WTC11 (cell line): ENCODE measurements at regions not wholly inside any gene's neighbourhood (a gene's known extent, or its start where the extent isn't known, plus 50 kb on each side); places are given as distances from the start of the nearest gene placed in this dataset.

Experiments
- ATAC-seq: fragments of 200-7000 bp; cut with Tn5 transposase; 2 replicates; pipeline ENCODE4 v1.10.0; 2021; ENCODE audit warnings: mild to moderate bottlenecking, moderate library complexity
- CTCF ChIA-PET: fragments of 300-600 bp; sonication (Branson Sonifier 250); formaldehyde crosslinking; loops from one replicate; lab custom pipeline; 2021; ENCODE audit warnings: antibody characterized with exemption; lab: Charles Lee
- POLR2A ChIA-PET: fragments of 350-600 bp; sonication (Branson Sonifier 250); formaldehyde crosslinking; loops from one replicate; lab custom pipeline; 2021; ENCODE audit warnings: antibody characterized with exemption; lab: Charles Lee
- DNase-seq: peaks from one replicate; pipeline ENCODE4 v3.0.0; 2021; ENCODE audit warnings: low spot score
- H3K27ac Mint-ChIP-seq: 2 replicates; pipeline ENCODE4 v1.8.0; 2021; ENCODE audit warnings: mixed read lengths
- H3K27me3 Mint-ChIP-seq: 2 replicates; pipeline ENCODE4 v1.8.0; 2021; ENCODE audit warnings: low read depth, mild to moderate bottlenecking, moderate library complexity, mixed read lengths
- H3K36me3 Mint-ChIP-seq: 2 replicates; pipeline ENCODE4 v1.8.0; 2021; ENCODE audit warnings: mixed read lengths
- H3K4me1 Mint-ChIP-seq: 2 replicates; pipeline ENCODE4 v1.8.0; 2022; ENCODE audit warnings: mixed read lengths
- H3K4me3 Mint-ChIP-seq: 2 replicates; pipeline ENCODE4 v1.8.0; 2021; ENCODE audit warnings: mild to moderate bottlenecking, moderate library complexity, mixed read lengths
- H3K9me3 Mint-ChIP-seq: 2 replicates; pipeline ENCODE4 v1.8.0; 2021; ENCODE audit warnings: mixed read lengths
- AFF4 ChIP-seq: sonication (generic); formaldehyde crosslinking; IDR thresholded peaks from 2 replicates; pipeline ENCODE4 v1.8.1; 2023; ENCODE audit warnings: mild to moderate bottlenecking, missing genetic modification reagents, borderline replicate concordance
- ARID4B ChIP-seq: sonication (generic); formaldehyde crosslinking; IDR thresholded peaks from 2 replicates; pipeline ENCODE4 v1.8.0; 2023; ENCODE audit warnings: missing genetic modification reagents, mild to moderate bottlenecking, borderline replicate concordance
- ATF6 ChIP-seq: sonication (generic); formaldehyde crosslinking; IDR thresholded peaks from 2 replicates; pipeline ENCODE4 v1.8.1; 2023; ENCODE audit warnings: mild to moderate bottlenecking, missing genetic modification reagents
- EMX1 ChIP-seq: fragments of 250-450 bp; sonication (Bioruptor Pico); IDR thresholded peaks from 2 replicates; pipeline ENCODE4 v1.8.0; 2021; ENCODE audit warnings: mild to moderate bottlenecking
- FOXP1 ChIP-seq: sonication (generic); formaldehyde crosslinking; IDR thresholded peaks from 2 replicates; pipeline ENCODE4 v1.8.0; 2022; ENCODE audit warnings: missing genetic modification reagents, mild to moderate bottlenecking, moderate library complexity, borderline replicate concordance
- GTF2I ChIP-seq: fragments of 250-450 bp; sonication (Bioruptor Pico); conservative IDR thresholded peaks from 2 replicates; pipeline ENCODE4 v1.4.0; 2021; ENCODE audit warnings: mild to moderate bottlenecking
- HMGA2 ChIP-seq: fragments of 250-450 bp; sonication (Bioruptor Pico); IDR thresholded peaks from 2 replicates; pipeline ENCODE4 v1.4.0; 2021; ENCODE audit warnings: mild to moderate bottlenecking, moderate library complexity
- JUN ChIP-seq: sonication (generic); formaldehyde crosslinking; IDR thresholded peaks from 2 replicates; pipeline ENCODE4 v1.8.0; 2023; ENCODE audit warnings: mild to moderate bottlenecking, missing genetic modification reagents
- KAT7 ChIP-seq: sonication (generic); formaldehyde crosslinking; IDR thresholded peaks from 2 replicates; pipeline ENCODE4 v1.8.1; 2023; ENCODE audit warnings: missing genetic modification reagents, mild to moderate bottlenecking, borderline replicate concordance
- NFYB ChIP-seq: sonication (generic); formaldehyde crosslinking; conservative IDR thresholded peaks from 2 replicates; pipeline ENCODE4 v1.8.0; 2022; ENCODE audit warnings: low read depth, missing genetic modification reagents
- NR3C1 ChIP-seq: sonication (generic); formaldehyde crosslinking; conservative IDR thresholded peaks from 2 replicates; pipeline ENCODE4 v1.8.1; 2023; ENCODE audit warnings: low read depth, mild to moderate bottlenecking, missing genetic modification reagents
- PRDM15 ChIP-seq: sonication (generic); formaldehyde crosslinking; IDR thresholded peaks from 2 replicates; pipeline ENCODE4 v1.8.0; 2022; ENCODE audit warnings: missing genetic modification reagents
- RELA ChIP-seq: sonication (generic); formaldehyde crosslinking; IDR thresholded peaks from 2 replicates; pipeline ENCODE4 v1.8.1; 2022; ENCODE audit warnings: missing genetic modification reagents, mild to moderate bottlenecking, borderline replicate concordance
- SMAD3 ChIP-seq: sonication (generic); formaldehyde crosslinking; IDR thresholded peaks from 2 replicates; pipeline ENCODE4 v1.8.0; 2022; ENCODE audit warnings: missing genetic modification reagents, mild to moderate bottlenecking, borderline replicate concordance
- STAT6 ChIP-seq: sonication (generic); formaldehyde crosslinking; conservative IDR thresholded peaks from 2 replicates; pipeline ENCODE4 v1.8.1; 2023; ENCODE audit warnings: mild to moderate bottlenecking, low read depth, missing genetic modification reagents, moderate library complexity
- ZBTB21 ChIP-seq: sonication (generic); formaldehyde crosslinking; IDR thresholded peaks from 2 replicates; pipeline ENCODE4 v1.8.1; 2023; ENCODE audit warnings: mild to moderate bottlenecking, missing genetic modification reagents, borderline replicate concordance
- ZNF232 ChIP-seq: sonication (generic); formaldehyde crosslinking; IDR thresholded peaks from 2 replicates; pipeline ENCODE4 v1.8.0; 2022; ENCODE audit warnings: mild to moderate bottlenecking, missing genetic modification reagents
- ZNF317 ChIP-seq: sonication (generic); formaldehyde crosslinking; IDR thresholded peaks from 2 replicates; pipeline ENCODE4 v1.8.1; 2023; ENCODE audit warnings: low read depth, mild to moderate bottlenecking, moderate library complexity, missing genetic modification reagents, borderline replicate concordance

- no peak for DNase-seq
- peaks cover 15% of the 10 kb centered on the region for H3K9me3 Mint-ChIP-seq
- H3K4me3 Mint-ChIP-seq: no peak overlapping the region
- H3K36me3 Mint-ChIP-seq: peaks cover 16% of the 10 kb centered on the region
- ChIA-PET POLR2A (no interaction called here), CTCF (no interaction called here)
- no peak overlapping the region for H3K27ac Mint-ChIP-seq
- peaks cover under 1% of the 10 kb centered on the region; the same call in 1 of the 2 replicates for H3K27me3 Mint-ChIP-seq
- H3K4me1 Mint-ChIP-seq: no peaks in the 10 kb centered on the region
- no peak for ATAC-seq
- no peak for TF ChIP-seq RELA (CRISPR knock-in tag)
- no peak for TF ChIP-seq ZBTB21
- TF ChIP-seq KAT7 (CRISPR knock-in tag): no peak
- no peak for TF ChIP-seq NR3C1 (CRISPR knock-in tag)
- no peak for TF ChIP-seq ATF6 (CRISPR knock-in tag)
- TF ChIP-seq FOXP1 (CRISPR knock-in tag): no peak
- no peak for TF ChIP-seq JUN (CRISPR knock-in tag)
- no peak for TF ChIP-seq SMAD3 (CRISPR knock-in tag)
- no peak for TF ChIP-seq GTF2I (CRISPR knock-in tag)
- no peak for TF ChIP-seq HMGA2 (CRISPR knock-in tag)
These were observed 1864.7 kb upstream of the ACO1 start for GRCh38 chr9:30519756-30520155.

GRCh38 chr9:30522061-30522460 lies 1862.4 kb upstream of the ACO1 start:
- ATAC-seq (no peak), DNase-seq (no peak)
- POLR2A ChIA-PET: interaction anchor here (0.8 kb wide), 1 partner anchor 49 kb away, joined by 5 read pairs; no protein-coding TSS in a partner anchor
- no peaks in the 10 kb centered on the region for H3K9me3 Mint-ChIP-seq
- H3K4me1 Mint-ChIP-seq: no peaks in the 10 kb centered on the region
- H3K4me3 Mint-ChIP-seq: no peak overlapping the region
- no peaks in the 10 kb centered on the region for H3K27me3 Mint-ChIP-seq
- no peak overlapping the region for H3K27ac Mint-ChIP-seq
- H3K36me3 Mint-ChIP-seq: no peaks in the 10 kb centered on the region
- CTCF ChIA-PET: no interaction called here
- TF ChIP-seq NFYB (CRISPR knock-in tag): no peak
- no peak for TF ChIP-seq AFF4
- TF ChIP-seq PRDM15: no peak
- no peak for TF ChIP-seq ARID4B (CRISPR knock-in tag)
- TF ChIP-seq EMX1: no peak
- TF ChIP-seq FOXP1 (CRISPR knock-in tag): no peak
- no peak for TF ChIP-seq ZNF232 (CRISPR knock-in tag)
- TF ChIP-seq STAT6 (CRISPR knock-in tag): no peak
- TF ChIP-seq ZNF317 (CRISPR knock-in tag): no peak
